ENCODE measurements at regions not wholly inside any gene's neighbourhood (a gene's known extent, or its start where the extent isn't known, plus 50 kb on each side); places are given as distances from the start of the nearest gene placed in this dataset.

DNA sequence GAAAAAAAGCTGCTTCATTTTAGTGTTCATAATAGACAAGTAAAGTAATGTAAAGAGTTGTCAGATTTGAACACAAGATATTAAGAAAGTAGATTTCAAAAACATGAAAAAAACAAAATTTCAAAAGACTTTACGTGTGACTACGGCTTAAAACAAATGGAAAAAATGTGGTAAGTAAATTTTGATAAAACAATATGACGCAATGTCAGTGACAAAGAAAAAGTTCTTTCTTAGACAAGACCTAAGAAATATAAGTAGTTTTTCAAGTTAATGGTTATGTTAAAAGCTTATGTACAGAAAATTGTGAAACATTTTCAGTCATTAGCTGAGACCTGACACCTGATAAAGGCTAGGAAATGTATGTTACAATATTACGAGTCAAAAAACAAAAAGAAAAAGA, 73.7 kb upstream of the EYS start:
- no peak overlapping the region for H3K4me3 Mint-ChIP-seq

DNA sequence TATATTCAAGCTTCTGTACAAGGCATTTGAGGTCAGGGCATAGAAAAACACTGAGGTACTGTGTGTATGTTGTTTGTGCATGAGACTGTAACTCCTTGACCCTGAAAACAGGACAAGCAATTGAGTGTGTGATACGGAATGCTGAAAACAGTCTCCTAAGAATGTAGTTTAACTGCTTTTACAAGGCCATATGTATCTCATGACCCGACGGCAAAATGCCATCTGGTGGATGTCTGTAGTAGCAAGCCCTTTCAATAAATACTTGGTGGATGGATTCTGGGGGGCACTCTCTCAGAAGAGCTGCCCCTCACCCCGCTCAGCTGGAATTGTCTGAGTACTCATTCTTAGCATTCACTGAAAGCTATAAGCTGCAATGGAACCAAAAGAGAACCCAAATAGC, 69.3 kb upstream of the EYS start:
- Mint-ChIP-seq H3K9me3 (peaks cover 3% of the 10 kb centered on the region), H3K4me3 (no peak overlapping the region), H3K27me3 (ENCODE audit: low read depth) (no peaks in the 10 kb centered on the region), H3K36me3 (ENCODE audit: low read depth) (no peaks in the 10 kb centered on the region), H3K4me1 (no peaks in the 10 kb centered on the region), H3K27ac (no peak overlapping the region)
- TF ChIP-seq CTCF (IDR thresholded peaks at IDR 0.05; ENCODE audit: unreplicated experiment in 3 of 3) = no peak

More for the DNA sequence above, 73.7 kb upstream of the EYS start:
- Mint-ChIP-seq H3K27ac (no peak overlapping the region), H3K27me3 (ENCODE audit: low read depth) (no peaks in the 10 kb centered on the region), H3K36me3 (ENCODE audit: low read depth) (no peaks in the 10 kb centered on the region), H3K9me3 (peaks cover 3% of the 10 kb centered on the region), H3K4me1 (no peaks in the 10 kb centered on the region)
- no peak for TF ChIP-seq CTCF (IDR thresholded peaks at IDR 0.05; ENCODE audit: unreplicated experiment in 3 of 3)

GRCh38 chr6:65771946-65772345, 64.9 kb upstream of the EYS start:
- H3K4me3 Mint-ChIP-seq = no peak overlapping the region
- TF ChIP-seq CTCF (IDR thresholded peaks at IDR 0.05; ENCODE audit: unreplicated experiment in 3 of 3) = no peak
- no peaks in the 10 kb centered on the region for H3K4me1 Mint-ChIP-seq
- H3K27ac Mint-ChIP-seq = no peak overlapping the region
- H3K36me3 Mint-ChIP-seq (ENCODE audit: low read depth) = no peaks in the 10 kb centered on the region
- H3K27me3 Mint-ChIP-seq (ENCODE audit: low read depth) = no peaks in the 10 kb centered on the region
- H3K9me3 Mint-ChIP-seq = no peaks in the 10 kb centered on the region

GRCh38 chr6:65761890-65762289, 54.9 kb upstream of the EYS start:
- no peaks in the 10 kb centered on the region for H3K9me3 Mint-ChIP-seq
- no peak overlapping the region for H3K4me3 Mint-ChIP-seq
- H3K27me3 Mint-ChIP-seq (ENCODE audit: low read depth) = peaks cover 3% of the 10 kb centered on the region
- no peak overlapping the region for H3K27ac Mint-ChIP-seq
- H3K36me3 Mint-ChIP-seq (ENCODE audit: low read depth) = no peaks in the 10 kb centered on the region
- TF ChIP-seq CTCF (IDR thresholded peaks at IDR 0.05; ENCODE audit: unreplicated experiment in 3 of 3) = no peak
- H3K4me1 Mint-ChIP-seq = no peaks in the 10 kb centered on the region

DNA sequence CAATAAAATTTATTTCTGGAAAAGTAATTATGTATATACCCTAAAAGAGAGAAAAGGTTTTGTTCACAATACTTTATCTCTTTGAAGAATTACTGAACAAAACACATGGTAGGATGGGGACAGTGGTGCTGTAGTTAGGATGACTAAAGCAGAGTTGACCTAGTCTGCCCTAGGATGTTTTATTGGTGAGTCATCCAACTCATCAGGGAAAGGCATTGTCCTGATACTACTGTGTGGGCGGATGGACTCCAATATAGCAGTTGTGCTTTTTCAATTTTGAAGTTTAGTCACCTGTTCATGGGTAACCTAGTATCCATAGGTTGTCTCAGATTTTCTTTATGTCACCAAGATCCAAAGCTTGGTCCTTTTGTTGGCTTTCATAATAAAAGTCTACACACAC, 53.3 kb upstream of the EYS start:
- Mint-ChIP-seq H3K9me3 (peaks cover 3% of the 10 kb centered on the region), H3K36me3 (ENCODE audit: low read depth) (no peaks in the 10 kb centered on the region), H3K4me1 (no peaks in the 10 kb centered on the region), H3K27ac (no peak overlapping the region), H3K27me3 (ENCODE audit: low read depth) (peaks cover 3% of the 10 kb centered on the region), H3K4me3 (no peak overlapping the region)
- no peak for TF ChIP-seq CTCF (IDR thresholded peaks at IDR 0.05; ENCODE audit: unreplicated experiment in 3 of 3)

Data from nephron (organoid).